PC-3 (cell line): ENCODE measurements at regions not wholly inside any gene's neighbourhood (a gene's known extent, or its start where the extent isn't known, plus 50 kb on each side); places are given as distances from the start of the nearest gene placed in this dataset.

Source experiments
- ATAC-seq: fragments of 200-7000 bp; cut with Tn5 transposase; 2 replicates; pipeline ENCODE4 v1.9.1; 2020; ENCODE audit warnings: mild to moderate bottlenecking, moderate library complexity
- BruUV-seq: library from RNA; stranded (reverse); fragments of 400-500 nt; replicated peaks from 2 replicates; lab custom pipeline; 2021; lab: Mats Ljungman, UMichigan
- CTCF ChIA-PET: fragments of 300-600 bp; sonication (Branson Sonifier 250); formaldehyde crosslinking; loops from one replicate; lab custom pipeline; 2022; ENCODE audit warnings: antibody characterized with exemption; lab: Charles Lee
- POLR2A ChIA-PET: fragments of 300-600 bp; sonication (Branson Sonifier 250); formaldehyde crosslinking; loops from one replicate; lab custom pipeline; 2022; ENCODE audit warnings: antibody characterized with exemption; ENCODE audit not compliant: unreplicated experiment; lab: Charles Lee
- DNase-seq: peaks from one replicate; pipeline ENCODE4 v3.0.0-alpha.2; 2015
- H2AFZ ChIP-seq: fragments of 300-600 bp; sonication (generic); 2 replicates; pipeline ENCODE4 v1.6.0; 2016; ENCODE audit warnings: antibody characterized with exemption, low read length
- H3F3A ChIP-seq: fragments of 300-600 bp; sonication (generic); one replicate; pipeline ENCODE4 v1.6.0; 2017; ENCODE audit warnings: antibody characterized with exemption, low read length, control low read depth, mild to moderate bottlenecking; ENCODE audit not compliant: unreplicated experiment
- H3K27ac ChIP-seq: fragments of 300-600 bp; sonication (generic); 2 replicates; pipeline ENCODE4 v1.5.1; 2016; ENCODE audit warnings: mild to moderate bottlenecking, low read length
- H3K27me3 ChIP-seq: fragments of 300-600 bp; sonication (generic); 2 replicates; pipeline ENCODE4 v1.6.1; 2016; ENCODE audit warnings: low read length, mixed read lengths
- H3K36me3 ChIP-seq: fragments of 300-600 bp; sonication (generic); 2 replicates; pipeline ENCODE4 v1.6.1; 2016; ENCODE audit warnings: low read depth, mixed run types, low read length, mixed read lengths
- H3K4me1 ChIP-seq: fragments of 300-600 bp; sonication (generic); 2 replicates; pipeline ENCODE4 v1.5.1; 2016; ENCODE audit warnings: low read length; ENCODE audit not compliant: insufficient read depth
- H3K4me2 ChIP-seq: fragments of 300-600 bp; sonication (generic); 2 replicates; pipeline ENCODE4 v1.6.0; 2016; ENCODE audit warnings: low read length
- H3K4me3 ChIP-seq: fragments of 300-600 bp; sonication (generic); 2 replicates; pipeline ENCODE4 v1.5.1; 2016; ENCODE audit warnings: mild to moderate bottlenecking, low read length, mixed read lengths
- H3K79me2 ChIP-seq: fragments of 300-600 bp; sonication (generic); 2 replicates; pipeline ENCODE4 v1.6.1; 2017; ENCODE audit warnings: low read length, mixed read lengths
- H3K9ac ChIP-seq: fragments of 300-600 bp; sonication (generic); 2 replicates; pipeline ENCODE4 v1.6.0; 2016; ENCODE audit warnings: mild to moderate bottlenecking, low read length
- H3K9me2 ChIP-seq: fragments of 300-600 bp; sonication (generic); replicated peaks from 2 replicates; pipeline ENCODE4 v1.6.1; 2016; ENCODE audit warnings: mixed run types, low read length, mixed read lengths
- H3K9me3 ChIP-seq: fragments of 300-600 bp; sonication (generic); 2 replicates; pipeline ENCODE4 v1.6.1; 2016; ENCODE audit warnings: low read length, mixed read lengths
- H4K20me1 ChIP-seq: fragments of 300-600 bp; sonication (generic); 2 replicates; pipeline ENCODE4 v1.6.1; 2016; ENCODE audit warnings: low read length, mixed read lengths
- EZH2 ChIP-seq: fragments of 300-600 bp; sonication (generic); IDR thresholded peaks from one replicate; pipeline ENCODE4 v1.6.1; 2017; ENCODE audit warnings: antibody characterized with exemption, mild to moderate bottlenecking, low read length; ENCODE audit not compliant: unreplicated experiment
- EZH2phosphoT487 ChIP-seq: fragments of 300-600 bp; sonication (generic); IDR thresholded peaks from 2 replicates; pipeline ENCODE4 v1.6.1; 2018; ENCODE audit warnings: mild to moderate bottlenecking, antibody characterized with exemption, low read length, borderline replicate concordance
- intact Hi-C: fragments of 100-400 bp; cut with micrococcal nuclease; formaldehyde crosslinking; loops from 2 replicates; pipeline ENCODE4 v1.9.0; 2023
- TF ChIP-seq, protein P1 (sequence below): fragments of 300-600 bp; sonication (generic); conservative IDR thresholded peaks from 2 replicates; pipeline ENCODE4 v1.5.1; 2017; ENCODE audit warnings: antibody characterized with exemption, low read depth, mild to moderate bottlenecking, low read length

DNA sequence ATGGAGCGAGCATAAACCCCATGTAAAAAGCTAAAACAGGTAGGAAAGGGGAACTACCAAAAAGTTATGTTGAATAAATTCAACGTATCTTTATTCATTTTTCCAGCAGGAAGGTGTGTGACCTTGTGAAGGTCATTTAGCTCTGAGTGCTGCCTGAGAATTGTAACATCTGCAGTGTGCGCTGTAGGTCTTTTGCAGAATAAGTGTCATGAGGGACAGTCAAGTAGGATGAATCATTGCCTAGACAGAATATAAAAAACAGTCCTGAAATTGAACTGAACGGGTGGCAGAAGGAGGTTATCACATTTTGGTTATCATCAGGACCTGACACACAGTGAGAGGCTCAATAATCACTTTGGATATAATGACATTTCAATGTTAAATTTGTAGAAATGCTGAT is 334.8 kb upstream of the NOVA1 start:
- POLR2A ChIA-PET = no interaction called here
- ATAC-seq (no peak), DNase-seq (no peak)
- H4K20me1 ChIP-seq = no peaks in the 10 kb centered on the region
- H3K4me1 ChIP-seq = no peaks in the 10 kb centered on the region
- no peaks in the 10 kb centered on the region for H3K36me3 ChIP-seq
- intact Hi-C loops = no loop called here
- no peaks in the 10 kb centered on the region for H3K9me3 ChIP-seq
- H3K9ac ChIP-seq = no peak overlapping the region
- no peak overlapping the region for H2AFZ ChIP-seq
- H3K4me2 ChIP-seq = no peak overlapping the region
- H3K79me2 ChIP-seq = no peaks in the 10 kb centered on the region
- no TSS peak for BruUV-seq
- peaks cover 5% of the 10 kb centered on the region for H3K27me3 ChIP-seq
- H3F3A ChIP-seq = no peaks in the 10 kb centered on the region
- H3K9me2 ChIP-seq = no peaks in the 10 kb centered on the region
- CTCF ChIA-PET = no interaction called here
- H3K4me3 ChIP-seq = no peak overlapping the region
- H3K27ac ChIP-seq = no peak overlapping the region
- TF ChIP-seq, protein P1, sequence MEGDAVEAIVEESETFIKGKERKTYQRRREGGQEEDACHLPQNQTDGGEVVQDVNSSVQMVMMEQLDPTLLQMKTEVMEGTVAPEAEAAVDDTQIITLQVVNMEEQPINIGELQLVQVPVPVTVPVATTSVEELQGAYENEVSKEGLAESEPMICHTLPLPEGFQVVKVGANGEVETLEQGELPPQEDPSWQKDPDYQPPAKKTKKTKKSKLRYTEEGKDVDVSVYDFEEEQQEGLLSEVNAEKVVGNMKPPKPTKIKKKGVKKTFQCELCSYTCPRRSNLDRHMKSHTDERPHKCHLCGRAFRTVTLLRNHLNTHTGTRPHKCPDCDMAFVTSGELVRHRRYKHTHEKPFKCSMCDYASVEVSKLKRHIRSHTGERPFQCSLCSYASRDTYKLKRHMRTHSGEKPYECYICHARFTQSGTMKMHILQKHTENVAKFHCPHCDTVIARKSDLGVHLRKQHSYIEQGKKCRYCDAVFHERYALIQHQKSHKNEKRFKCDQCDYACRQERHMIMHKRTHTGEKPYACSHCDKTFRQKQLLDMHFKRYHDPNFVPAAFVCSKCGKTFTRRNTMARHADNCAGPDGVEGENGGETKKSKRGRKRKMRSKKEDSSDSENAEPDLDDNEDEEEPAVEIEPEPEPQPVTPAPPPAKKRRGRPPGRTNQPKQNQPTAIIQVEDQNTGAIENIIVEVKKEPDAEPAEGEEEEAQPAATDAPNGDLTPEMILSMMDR = no peak
- no peak for TF ChIP-seq EZH2
- no peak for TF ChIP-seq EZH2phosphoT487

DNA sequence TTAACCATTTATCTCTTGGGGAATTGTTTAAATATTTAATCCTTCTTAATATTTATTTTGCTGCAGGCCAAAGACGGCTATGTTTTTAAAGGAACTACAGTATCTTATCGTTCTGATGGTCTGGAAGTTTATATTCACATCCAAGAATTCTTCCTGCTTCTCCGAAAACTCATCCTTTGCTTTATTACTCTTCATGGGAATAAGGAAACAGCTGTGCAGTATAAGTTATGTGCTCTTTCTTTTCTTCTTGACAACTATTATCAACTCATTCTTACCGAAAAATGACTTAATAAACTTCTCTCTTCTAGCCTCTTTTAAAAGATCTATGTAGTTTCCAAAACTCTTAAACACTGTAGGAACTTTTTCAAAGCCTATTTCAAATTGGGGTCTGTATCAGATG is 335.6 kb upstream of the NOVA1 start:
- H3K79me2 ChIP-seq = no peaks in the 10 kb centered on the region
- H3K9ac ChIP-seq = no peak overlapping the region
- DNase-seq (no peak), ATAC-seq (no peak)
- H3K27ac ChIP-seq = no peak overlapping the region
- ChIA-PET CTCF (no interaction called here), POLR2A (no interaction called here)
- H2AFZ ChIP-seq = no peak overlapping the region
- intact Hi-C loops = no loop called here
- peaks cover 5% of the 10 kb centered on the region; the same call in 1 of the 2 replicates for H3K27me3 ChIP-seq
- no peaks in the 10 kb centered on the region for H3K9me2 ChIP-seq
- no peaks in the 10 kb centered on the region for H3K36me3 ChIP-seq
- no peak overlapping the region for H3K4me2 ChIP-seq
- TF ChIP-seq, protein P1 = no peak
- TF ChIP-seq EZH2phosphoT487 (no peak), EZH2 (no peak)
- H3K9me3 ChIP-seq = no peaks in the 10 kb centered on the region
- H3K4me3 ChIP-seq = no peak overlapping the region
- no peaks in the 10 kb centered on the region for H4K20me1 ChIP-seq
- no TSS peak for BruUV-seq
- H3K4me1 ChIP-seq = no peaks in the 10 kb centered on the region
- no peaks in the 10 kb centered on the region for H3F3A ChIP-seq

DNA sequence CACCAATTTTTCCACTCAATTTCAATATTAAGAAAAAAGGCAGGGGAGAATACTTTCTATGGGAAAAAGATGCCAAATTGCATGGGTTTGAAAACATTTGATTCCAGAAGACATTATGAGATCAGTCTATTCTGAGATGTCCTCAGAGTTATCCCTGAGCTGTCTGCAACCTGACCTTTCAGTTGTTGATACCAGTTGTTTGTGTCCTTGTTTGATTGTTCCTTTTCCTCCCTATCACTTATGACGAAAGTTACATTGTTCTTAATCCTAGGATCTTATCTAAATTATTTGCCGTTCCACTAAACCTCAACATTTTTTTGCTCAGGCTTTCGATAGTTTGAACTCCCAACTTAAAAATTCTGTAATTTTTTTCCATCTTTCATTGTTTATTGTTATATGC is 336.3 kb upstream of the NOVA1 start:
- CTCF ChIA-PET = no interaction called here
- no peak overlapping the region for H3K27ac ChIP-seq
- TF ChIP-seq EZH2 = no peak
- TF ChIP-seq EZH2phosphoT487 = no peak
- TF ChIP-seq, protein P1 = no peak
- H3K4me1 ChIP-seq = no peaks in the 10 kb centered on the region
- no peak overlapping the region for H3K4me3 ChIP-seq
- H3F3A ChIP-seq = no peaks in the 10 kb centered on the region
- POLR2A ChIA-PET = no interaction called here
- no peaks in the 10 kb centered on the region for H3K9me3 ChIP-seq
- no peaks in the 10 kb centered on the region for H4K20me1 ChIP-seq
- H3K79me2 ChIP-seq = no peaks in the 10 kb centered on the region
- no peak overlapping the region for H3K4me2 ChIP-seq
- H3K9ac ChIP-seq = no peak overlapping the region
- H3K36me3 ChIP-seq = no peaks in the 10 kb centered on the region
- intact Hi-C loops = no loop called here
- ATAC-seq (no peak), DNase-seq (no peak)
- no TSS peak for BruUV-seq
- H2AFZ ChIP-seq = no peak overlapping the region
- no peaks in the 10 kb centered on the region for H3K9me2 ChIP-seq
- H3K27me3 ChIP-seq = peaks cover 5% of the 10 kb centered on the region; the same call in 1 of the 2 replicates
